Colonic mucosa (tissue), 4 donors: ENCODE measurements at regions not wholly inside any gene's neighbourhood (a gene's known extent, or its start where the extent isn't known, plus 50 kb on each side); places are given as distances from the start of the nearest gene placed in this dataset.

Experiments
- DNase-seq: peaks from one replicate; pipeline ENCODE4 v3.0.0-alpha.2; 2020
- H3K27ac ChIP-seq: fragments of 200-600 bp; one replicate; pipeline ENCODE4 v1.8.0; 2021
- H3K27me3 ChIP-seq: fragments of 200-600 bp; one replicate; pipeline ENCODE4 v1.8.0; 2021
- H3K36me3 ChIP-seq: fragments of 200-600 bp; one replicate; pipeline ENCODE4 v1.8.0; 2021
- H3K4me1 ChIP-seq: fragments of 200-600 bp; one replicate; pipeline ENCODE4 v1.8.0; 2021; ENCODE audit warnings: mild to moderate bottlenecking
- H3K4me3 ChIP-seq: fragments of 200-600 bp; one replicate; pipeline ENCODE4 v1.8.0; 2021
- H3K9ac ChIP-seq, 2 donors: one replicate each; pipeline ENCODE4 v1.7.0; 2013; ENCODE audit warnings: control low read depth in 2 of 2, low read depth in 2 of 2, low read length in 2 of 2
- H3K9me3 ChIP-seq: fragments of 200-600 bp; one replicate; pipeline ENCODE4 v1.8.0; 2021
- intact Hi-C: fragments of 100-400 bp; cut with DNase I; formaldehyde crosslinking; loops from one replicate; pipeline ENCODE4 v1.14.1; 2022
- TF ChIP-seq, protein P1 (sequence below): fragments of 200-600 bp; IDR thresholded peaks from one replicate; pipeline ENCODE4 v1.8.0; 2022; ENCODE audit warnings: antibody characterized with exemption, mild to moderate bottlenecking
- donor health status: healthy.
- donor health status: DM: no; HTN: no; CAD: no.
- donor health status: DM: no; HTN: no; CAD: no.

DNA sequence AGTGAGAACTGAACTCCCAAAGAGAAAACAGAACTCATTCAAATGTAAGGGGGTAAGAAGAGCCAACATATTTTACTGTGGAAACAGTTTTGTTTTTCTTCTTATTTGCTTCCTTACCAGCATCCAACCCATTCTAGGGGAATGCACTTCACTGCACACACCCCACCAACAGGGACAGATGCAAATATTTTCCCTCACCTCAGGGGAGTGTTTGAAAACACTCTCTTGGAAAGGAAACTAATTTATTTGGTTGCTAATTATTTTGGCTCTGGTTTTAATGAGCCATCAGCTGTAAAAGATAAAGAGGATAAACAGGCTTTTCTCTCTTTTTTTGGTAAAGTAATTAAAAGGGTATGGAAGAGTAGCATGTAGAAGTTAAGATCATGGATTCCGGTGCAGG lies 413.4 kb downstream of the MAN2A1 start:
- intact Hi-C loops, result no loop called here
- H3K4me1 ChIP-seq, result no peaks in the 10 kb centered on the region
- no peak overlapping the region for H3K4me3 ChIP-seq
- TF ChIP-seq, protein P1, sequence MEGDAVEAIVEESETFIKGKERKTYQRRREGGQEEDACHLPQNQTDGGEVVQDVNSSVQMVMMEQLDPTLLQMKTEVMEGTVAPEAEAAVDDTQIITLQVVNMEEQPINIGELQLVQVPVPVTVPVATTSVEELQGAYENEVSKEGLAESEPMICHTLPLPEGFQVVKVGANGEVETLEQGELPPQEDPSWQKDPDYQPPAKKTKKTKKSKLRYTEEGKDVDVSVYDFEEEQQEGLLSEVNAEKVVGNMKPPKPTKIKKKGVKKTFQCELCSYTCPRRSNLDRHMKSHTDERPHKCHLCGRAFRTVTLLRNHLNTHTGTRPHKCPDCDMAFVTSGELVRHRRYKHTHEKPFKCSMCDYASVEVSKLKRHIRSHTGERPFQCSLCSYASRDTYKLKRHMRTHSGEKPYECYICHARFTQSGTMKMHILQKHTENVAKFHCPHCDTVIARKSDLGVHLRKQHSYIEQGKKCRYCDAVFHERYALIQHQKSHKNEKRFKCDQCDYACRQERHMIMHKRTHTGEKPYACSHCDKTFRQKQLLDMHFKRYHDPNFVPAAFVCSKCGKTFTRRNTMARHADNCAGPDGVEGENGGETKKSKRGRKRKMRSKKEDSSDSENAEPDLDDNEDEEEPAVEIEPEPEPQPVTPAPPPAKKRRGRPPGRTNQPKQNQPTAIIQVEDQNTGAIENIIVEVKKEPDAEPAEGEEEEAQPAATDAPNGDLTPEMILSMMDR, result no peak
- H3K9me3 ChIP-seq, result no peaks in the 10 kb centered on the region
- no peaks in the 10 kb centered on the region for H3K27me3 ChIP-seq
- no peak for DNase-seq
- H3K9ac ChIP-seq, result no peak overlapping the region
- H3K27ac ChIP-seq, result no peak overlapping the region
- no peaks in the 10 kb centered on the region for H3K36me3 ChIP-seq

DNA sequence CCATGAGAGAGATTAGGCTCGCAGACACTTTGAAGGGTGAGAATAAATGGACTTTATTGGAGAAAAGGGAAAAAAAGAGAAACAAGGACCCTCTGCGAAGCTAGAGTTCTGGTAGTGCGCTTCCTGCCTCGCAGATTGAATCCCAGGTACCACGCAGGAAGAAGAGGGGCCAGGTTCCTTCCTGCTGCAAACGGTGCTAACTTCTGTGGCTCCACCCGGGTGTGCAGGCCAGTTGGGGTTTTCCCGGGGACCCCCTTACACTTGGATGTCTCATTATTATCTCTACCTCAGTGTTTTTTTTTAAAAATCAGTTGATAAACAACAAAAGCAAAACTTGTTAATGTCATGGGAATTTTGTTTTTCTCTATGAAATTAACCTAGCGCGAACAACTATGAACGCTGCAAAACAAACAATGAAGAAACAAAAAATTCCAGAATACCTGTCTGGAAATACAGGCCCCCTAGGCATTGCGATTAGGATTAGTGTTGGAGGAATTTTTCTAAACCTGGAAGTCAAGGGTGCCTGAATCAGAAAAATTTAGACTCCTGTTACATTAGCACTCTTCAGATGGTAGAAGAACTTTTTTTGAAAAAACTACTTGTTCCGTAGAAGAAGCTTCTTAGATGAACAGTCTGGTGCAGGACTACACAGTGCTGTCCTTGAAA lies 414.5 kb downstream of the MAN2A1 start:
- Histone ChIP-seq H3K27ac (no peak overlapping the region), H3K9ac (no peak overlapping the region), H3K4me3 (no peak overlapping the region), H3K36me3 (no peaks in the 10 kb centered on the region), H3K27me3 (no peaks in the 10 kb centered on the region), H3K4me1 (no peaks in the 10 kb centered on the region), H3K9me3 (no peaks in the 10 kb centered on the region)
- DNase-seq, result no peak
- TF ChIP-seq, protein P1, result no peak
- intact Hi-C loops, result no loop called here

DNA sequence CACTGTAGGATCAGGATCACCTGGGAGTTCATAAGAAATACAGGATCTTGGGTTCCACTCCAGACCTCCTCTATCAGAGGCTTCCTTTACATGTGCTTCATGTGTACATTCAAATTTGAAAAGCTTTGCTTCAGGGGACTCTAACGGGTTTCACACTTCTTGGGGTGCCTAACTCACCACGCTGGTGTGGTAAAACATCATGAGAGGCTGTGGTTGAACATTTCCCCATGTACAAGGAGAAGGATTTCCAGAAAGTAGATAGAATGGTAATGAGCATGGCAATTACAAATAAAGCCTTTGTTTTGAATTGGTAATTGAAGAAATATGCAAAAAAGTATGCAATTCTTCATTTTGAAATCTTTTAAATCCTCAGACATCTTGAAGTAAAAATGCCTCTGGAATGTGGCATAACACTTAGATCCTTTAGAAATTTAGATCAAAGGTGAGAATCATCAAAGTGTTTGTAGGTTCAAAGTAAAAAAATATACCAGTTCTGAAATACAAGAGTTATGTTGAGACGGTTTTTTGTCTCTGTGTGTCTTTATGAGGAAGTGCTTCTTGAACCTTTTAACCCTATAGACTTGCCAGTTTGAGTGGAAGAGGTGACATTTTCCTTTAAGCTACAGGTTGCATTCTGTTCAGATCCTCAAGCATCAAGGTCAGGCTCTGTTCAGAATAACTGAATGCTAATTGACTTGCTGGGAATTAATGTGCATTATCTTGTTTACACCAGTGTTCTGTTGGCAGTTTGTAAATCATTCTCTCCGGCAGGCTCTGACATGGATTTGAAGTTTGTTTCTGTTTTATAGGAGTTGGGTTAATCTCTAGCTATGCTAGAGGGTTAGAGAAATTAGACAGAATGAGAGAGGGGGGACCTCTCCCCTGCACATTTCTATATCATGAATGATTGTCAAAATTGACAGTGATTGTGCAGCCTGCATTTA lies 415.3 kb downstream of the MAN2A1 start:
- Histone ChIP-seq H3K27ac (no peak overlapping the region), H3K36me3 (no peaks in the 10 kb centered on the region), H3K4me1 (no peaks in the 10 kb centered on the region), H3K9me3 (no peaks in the 10 kb centered on the region), H3K27me3 (no peaks in the 10 kb centered on the region), H3K4me3 (no peak overlapping the region), H3K9ac (no peak overlapping the region)
- TF ChIP-seq, protein P1, result no peak
- intact Hi-C loops, result no loop called here
- no peak for DNase-seq

DNA sequence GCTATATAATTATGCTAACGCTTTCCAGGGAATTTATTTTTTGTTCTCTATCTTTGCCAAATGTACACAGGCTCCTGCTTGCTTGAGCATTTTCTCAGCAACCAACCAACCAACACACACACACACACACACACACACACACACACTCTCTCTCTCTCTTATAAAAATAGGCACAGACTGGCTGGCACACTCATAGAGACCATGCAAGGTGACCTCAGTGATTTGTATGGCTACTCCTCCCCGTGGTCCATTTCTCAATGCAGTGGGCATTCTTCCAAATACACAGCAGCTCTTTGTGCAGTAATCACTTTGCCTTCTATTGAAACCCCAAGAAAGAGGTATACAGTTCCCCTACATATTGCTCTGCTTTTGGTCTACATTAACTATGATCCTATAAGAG lies 416.0 kb downstream of the MAN2A1 start:
- no peaks in the 10 kb centered on the region for H3K36me3 ChIP-seq
- no peak overlapping the region for H3K9ac ChIP-seq
- H3K27ac ChIP-seq, result no peak overlapping the region
- intact Hi-C loops, result no loop called here
- H3K4me3 ChIP-seq, result no peak overlapping the region
- H3K9me3 ChIP-seq, result no peaks in the 10 kb centered on the region
- TF ChIP-seq, protein P1, result no peak
- H3K27me3 ChIP-seq, result no peaks in the 10 kb centered on the region
- no peaks in the 10 kb centered on the region for H3K4me1 ChIP-seq
- no peak for DNase-seq

DNA sequence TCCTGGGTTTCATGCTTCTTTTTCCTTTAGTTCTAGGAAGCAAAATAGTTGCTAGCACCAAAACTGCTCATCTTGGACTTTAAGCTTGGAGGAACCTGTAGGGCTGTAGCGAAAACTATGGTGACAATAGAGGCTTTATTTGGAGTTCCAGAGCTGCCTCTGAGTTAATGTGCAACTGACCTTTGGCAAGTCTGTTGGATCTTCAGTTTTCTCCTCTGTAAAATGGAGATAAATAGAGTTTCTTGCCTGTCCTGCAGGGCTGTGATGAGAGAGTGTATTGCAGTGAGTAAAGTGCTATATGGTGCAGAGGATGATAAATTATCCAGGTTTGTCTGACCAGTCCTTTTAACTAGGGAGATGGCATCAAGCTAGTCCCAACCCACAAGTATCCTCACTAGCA lies 417.0 kb downstream of the MAN2A1 start:
- no peaks in the 10 kb centered on the region for H3K27me3 ChIP-seq
- H3K36me3 ChIP-seq, result no peaks in the 10 kb centered on the region
- no peak overlapping the region for H3K4me3 ChIP-seq
- H3K9me3 ChIP-seq, result no peaks in the 10 kb centered on the region
- TF ChIP-seq, protein P1, result no peak
- intact Hi-C loops, result no loop called here
- no peak for DNase-seq
- no peak overlapping the region for H3K9ac ChIP-seq
- H3K4me1 ChIP-seq, result no peaks in the 10 kb centered on the region
- H3K27ac ChIP-seq, result no peak overlapping the region
